ES-I3 (cell line): ENCODE measurements at regions not wholly inside any gene's neighbourhood (a gene's known extent, or its start where the extent isn't known, plus 50 kb on each side); places are given as distances from the start of the nearest gene placed in this dataset.

Experiments used
- H3K36me3 ChIP-seq: 2 replicates; pipeline ENCODE4 v1.6.1; 2013; ENCODE audit warnings: mild to moderate bottlenecking, low read length, control low read depth, moderate library complexity; ENCODE audit not compliant: insufficient read depth
- H3K4me1 ChIP-seq: 2 replicates; pipeline ENCODE4 v1.6.1; 2013; ENCODE audit warnings: mild to moderate bottlenecking, control low read depth, low read length; ENCODE audit not compliant: insufficient read depth
- H3K9ac ChIP-seq: 2 replicates; pipeline ENCODE4 v1.6.1; 2013; ENCODE audit warnings: low read depth, mild to moderate bottlenecking, low read length, moderate library complexity
- H3K9me3 ChIP-seq: 2 replicates; pipeline ENCODE4 v1.6.1; 2013; ENCODE audit warnings: mild to moderate bottlenecking, low read length, moderate library complexity; ENCODE audit not compliant: control insufficient read depth, insufficient read depth

GRCh38 chr2:2839393-2839781, 508.3 kb upstream of the MYT1L start:
- Histone ChIP-seq H3K9me3 (no peaks in the 10 kb centered on the region), H3K4me1 (peaks cover 4% of the 10 kb centered on the region; the same call in 1 of the 2 replicates), H3K36me3 (no peaks in the 10 kb centered on the region), H3K9ac (no peak overlapping the region)

GRCh38 chr2:2838548-2838845, 507.4 kb upstream of the MYT1L start:
- H3K36me3 ChIP-seq: no peaks in the 10 kb centered on the region
- H3K9ac ChIP-seq: no peak overlapping the region
- H3K4me1 ChIP-seq: peaks cover 4% of the 10 kb centered on the region; the same call in 1 of the 2 replicates
- H3K9me3 ChIP-seq: no peaks in the 10 kb centered on the region

GRCh38 chr2:2837746-2838547, 506.9 kb upstream of the MYT1L start:
- Histone ChIP-seq H3K9ac (no peak overlapping the region), H3K9me3 (no peaks in the 10 kb centered on the region), H3K4me1 (peaks cover 4% of the 10 kb centered on the region; the same call in 1 of the 2 replicates), H3K36me3 (no peaks in the 10 kb centered on the region)

GRCh38 chr2:2836343-2837070, 505.4 kb upstream of the MYT1L start:
- H3K4me1 ChIP-seq: peaks cover 4% of the 10 kb centered on the region; the same call in 1 of the 2 replicates
- H3K9ac ChIP-seq: no peak overlapping the region
- no peaks in the 10 kb centered on the region for H3K36me3 ChIP-seq
- no peaks in the 10 kb centered on the region for H3K9me3 ChIP-seq

GRCh38 chr2:2834516-2835254, 503.6 kb upstream of the MYT1L start:
- H3K36me3 ChIP-seq: no peaks in the 10 kb centered on the region
- H3K4me1 ChIP-seq: peaks cover 4% of the 10 kb centered on the region; the same call in 1 of the 2 replicates
- H3K9me3 ChIP-seq: peaks cover 4% of the 10 kb centered on the region; the same call in 1 of the 2 replicates
- no peak overlapping the region for H3K9ac ChIP-seq

GRCh38 chr2:2834105-2834504, 503.0 kb upstream of the MYT1L start:
- Histone ChIP-seq H3K36me3 (no peaks in the 10 kb centered on the region), H3K9me3 (peaks cover 4% of the 10 kb centered on the region; the same call in 1 of the 2 replicates), H3K4me1 (peaks cover 4% of the 10 kb centered on the region; the same call in 1 of the 2 replicates), H3K9ac (no peak overlapping the region)

- H3K9me3 ChIP-seq: peaks cover 4% of the 10 kb centered on the region; the same call in 1 of the 2 replicates
- H3K4me1 ChIP-seq: no peaks in the 10 kb centered on the region
- no peak overlapping the region for H3K9ac ChIP-seq
- H3K36me3 ChIP-seq: no peaks in the 10 kb centered on the region
These were observed 501.6 kb upstream of the MYT1L start for GRCh38 chr2:2832657-2833056.

GRCh38 chr2:2831633-2832032, 500.6 kb upstream of the MYT1L start:
- H3K9ac ChIP-seq: no peak overlapping the region
- H3K9me3 ChIP-seq: peaks cover 4% of the 10 kb centered on the region; the same call in 1 of the 2 replicates
- H3K36me3 ChIP-seq: no peaks in the 10 kb centered on the region
- no peaks in the 10 kb centered on the region for H3K4me1 ChIP-seq

GRCh38 chr2:2830576-2830975, 499.5 kb upstream of the MYT1L start:
- Histone ChIP-seq H3K9ac (no peak overlapping the region), H3K36me3 (no peaks in the 10 kb centered on the region), H3K4me1 (no peaks in the 10 kb centered on the region), H3K9me3 (peaks cover 4% of the 10 kb centered on the region; the same call in 1 of the 2 replicates)

- Histone ChIP-seq H3K4me1 (no peaks in the 10 kb centered on the region), H3K36me3 (no peaks in the 10 kb centered on the region), H3K9ac (no peak overlapping the region), H3K9me3 (peaks cover 4% of the 10 kb centered on the region; the same call in 1 of the 2 replicates)
These were observed 497.8 kb upstream of the MYT1L start for GRCh38 chr2:2828774-2829368.

GRCh38 chr2:2827761-2828221, 496.7 kb upstream of the MYT1L start:
- no peak overlapping the region for H3K9ac ChIP-seq
- H3K9me3 ChIP-seq: peaks cover 4% of the 10 kb centered on the region; the same call in 1 of the 2 replicates
- H3K36me3 ChIP-seq: no peaks in the 10 kb centered on the region
- H3K4me1 ChIP-seq: no peaks in the 10 kb centered on the region

- peaks cover 4% of the 10 kb centered on the region; the same call in 1 of the 2 replicates for H3K9me3 ChIP-seq
- H3K9ac ChIP-seq: no peak overlapping the region
- H3K36me3 ChIP-seq: no peaks in the 10 kb centered on the region
- H3K4me1 ChIP-seq: no peaks in the 10 kb centered on the region
These were observed 496.1 kb upstream of the MYT1L start for GRCh38 chr2:2827046-2827636.

GRCh38 chr2:2826621-2827020, 495.5 kb upstream of the MYT1L start:
- H3K36me3 ChIP-seq: no peaks in the 10 kb centered on the region
- H3K9me3 ChIP-seq: peaks cover 4% of the 10 kb centered on the region; the same call in 1 of the 2 replicates
- no peak overlapping the region for H3K9ac ChIP-seq
- no peaks in the 10 kb centered on the region for H3K4me1 ChIP-seq

- Histone ChIP-seq H3K9me3 (peaks cover 6% of the 10 kb centered on the region; the same call in 1 of the 2 replicates), H3K4me1 (no peaks in the 10 kb centered on the region), H3K36me3 (no peaks in the 10 kb centered on the region), H3K9ac (no peak overlapping the region)
These were observed 495.1 kb upstream of the MYT1L start for GRCh38 chr2:2826209-2826551.
